ENCODE measurements at regions not wholly inside any gene's neighbourhood (a gene's known extent, or its start where the extent isn't known, plus 50 kb on each side); places are given as distances from the start of the nearest gene placed in this dataset.

- DNase-seq (ENCODE audit: low read depth in 1 of 2, low spot score in 1 of 2) (no peak), FAIRE-seq (no peak), ATAC-seq (no peak)
- H3K4me3 ChIP-seq: no peak overlapping the region
- no peak overlapping the region for H3K27ac ChIP-seq
- no peaks in the 10 kb centered on the region for H3K9me3 ChIP-seq
- no peak overlapping the region for H3K4me2 ChIP-seq
- POLR2A ChIA-PET: no interaction called here
- TF ChIP-seq KDM1A (IDR thresholded peaks at IDR 0.05; ENCODE audit: low read depth): no peak
- no peak for TF ChIP-seq NFE2L2 (conservative IDR thresholded peaks at IDR 0.05; ENCODE audit: low read length)
- TF ChIP-seq HMGXB4 (CRISPR knock-in tag; IDR thresholded peaks at IDR 0.05; ENCODE audit: borderline replicate concordance): no peak
- no peak for TF ChIP-seq ESRRA (IDR thresholded peaks at IDR 0.05; ENCODE audit: borderline replicate concordance, low read length)
- TF ChIP-seq HOXB5 (CRISPR knock-in tag; IDR thresholded peaks at IDR 0.05): no peak
- no peak for TF ChIP-seq MAZ (IDR thresholded peaks at IDR 0.05; ENCODE audit: borderline replicate concordance, low read depth, low read length)
- no peak for TF ChIP-seq EP300 (IDR thresholded peaks at IDR 0.05)
- TF ChIP-seq TFCP2L1 (CRISPR knock-in tag; IDR thresholded peaks at IDR 0.05): no peak
- TF ChIP-seq RARB (CRISPR knock-in tag; IDR thresholded peaks at IDR 0.05): no peak
- no peak for TF ChIP-seq E2F6 (IDR thresholded peaks at IDR 0.05; ENCODE audit: borderline replicate concordance, low read depth)
- TF ChIP-seq HOXB13 (CRISPR knock-in tag; IDR thresholded peaks at IDR 0.05; ENCODE audit: low read depth): no peak
- TF ChIP-seq CBX2 (IDR thresholded peaks at IDR 0.05; ENCODE audit: borderline replicate concordance, low read depth): no peak
- TF ChIP-seq TP53 (CRISPR knock-in tag; IDR thresholded peaks at IDR 0.05): no peak
- TF ChIP-seq RCOR1 (IDR thresholded peaks at IDR 0.05; ENCODE audit: low read depth, low read length): no peak
- no peak for TF ChIP-seq FOSL2 (IDR thresholded peaks at IDR 0.05)
- no peak for TF ChIP-seq FOSL2 (CRISPR knock-in tag; IDR thresholded peaks at IDR 0.05)
- no peak for TF ChIP-seq ZFP36 (IDR thresholded peaks at IDR 0.05; ENCODE audit: borderline replicate concordance, partially characterized antibody)
- CTCF ChIA-PET: no interaction called here
- WGBS (ENCODE audit: missing lambda C conversion rate): 25% methylated on average over 3 of the region's 3 CpGs
- H3K4me1 ChIP-seq: no peaks in the 10 kb centered on the region
Observed at GRCh38 chr4:130424211-130424610, 1328.3 kb downstream of the C4orf33 start.

- 25% methylated on average over 5 of the region's 5 CpGs for WGBS (ENCODE audit: missing lambda C conversion rate)
- no peak for DNase-seq (ENCODE audit: low read depth in 1 of 2, low spot score in 1 of 2)
- POLR2A ChIA-PET: no interaction called here
- Histone ChIP-seq H3K9me3 (no peaks in the 10 kb centered on the region), H3K4me3 (no peak overlapping the region), H3K4me2 (no peak overlapping the region), H3K27ac (no peak overlapping the region), H3K4me1 (no peaks in the 10 kb centered on the region)
- TF ChIP-seq HOXA7 (CRISPR knock-in tag; IDR thresholded peaks at IDR 0.05) (no peak), TFCP2L1 (CRISPR knock-in tag; IDR thresholded peaks at IDR 0.05) (no peak), CBX2 (IDR thresholded peaks at IDR 0.05; ENCODE audit: borderline replicate concordance, low read depth) (no peak)
- no peak for FAIRE-seq
- CTCF ChIA-PET: no interaction called here
- ATAC-seq: no peak
Observed at GRCh38 chr4:130432289-130432688, 1336.3 kb downstream of the C4orf33 start.

- ChIA-PET CTCF (no interaction called here), POLR2A (no interaction called here)
- TF ChIP-seq ESRRA (IDR thresholded peaks at IDR 0.05; ENCODE audit: borderline replicate concordance, low read length) (no peak), RCOR1 (IDR thresholded peaks at IDR 0.05; ENCODE audit: low read depth, low read length) (no peak), HOXB5 (CRISPR knock-in tag; IDR thresholded peaks at IDR 0.05) (no peak), HOXA7 (CRISPR knock-in tag; IDR thresholded peaks at IDR 0.05) (no peak), NFE2L2 (conservative IDR thresholded peaks at IDR 0.05; ENCODE audit: low read length) (no peak), SREBF2 (IDR thresholded peaks at IDR 0.05) (no peak), RAD21 (conservative IDR thresholded peaks at IDR 0.05 in 1 of 2, IDR thresholded peaks at IDR 0.05 in 1 of 2) (no peak), TP53 (CRISPR knock-in tag; IDR thresholded peaks at IDR 0.05) (no peak), ZSCAN20 (CRISPR knock-in tag; IDR thresholded peaks at IDR 0.05) (no peak), EP300 (IDR thresholded peaks at IDR 0.05) (no peak), CHD2 (IDR thresholded peaks at IDR 0.05; ENCODE audit: low read length, partially characterized antibody) (no peak), FOSL2 (IDR thresholded peaks at IDR 0.05) (no peak), FOSL2 (CRISPR knock-in tag; IDR thresholded peaks at IDR 0.05) (no peak), MYC (IDR thresholded peaks at IDR 0.05; ENCODE audit: borderline replicate concordance, low read length) (no peak), GATA3 (IDR thresholded peaks at IDR 0.05; ENCODE audit: borderline replicate concordance) (no peak)
- Histone ChIP-seq H3K4me3 (no peak overlapping the region), H3K9me3 (no peaks in the 10 kb centered on the region), H3K4me1 (no peaks in the 10 kb centered on the region), H3K4me2 (no peak overlapping the region), H3K27ac (no peak overlapping the region)
- FAIRE-seq: no peak
- no peak for DNase-seq (ENCODE audit: low read depth in 1 of 2, low spot score in 1 of 2)
- no peak for ATAC-seq
Observed at GRCh38 chr4:130449741-130450140, 1353.8 kb downstream of the C4orf33 start.

Data from A549 (cell line).